HepG2 (cell line): ENCODE measurements at regions not wholly inside any gene's neighbourhood (a gene's known extent, or its start where the extent isn't known, plus 50 kb on each side); places are given as distances from the start of the nearest gene placed in this dataset.

Experiments used
- ATAC-seq: fragments of 200-7000 bp; cut with Tn5 transposase; 3 replicates; pipeline ENCODE4 v1.9.1; 2020; ENCODE audit warnings: mild to moderate bottlenecking, moderate library complexity
- BruUV-seq: library from RNA; stranded (reverse); fragments of 400-500 nt; replicated peaks from 2 replicates; lab custom pipeline; 2021; lab: Mats Ljungman, UMichigan
- CTCF ChIA-PET: fragments of 300-600 bp; formaldehyde crosslinking; extraction: SDS; loops from one replicate; lab custom pipeline; 2021; ENCODE audit warnings: low total read pairs, inconsistent platforms, low intra/inter-chr PET ratio; lab: Yijun Ruan, JAX
- POLR2A ChIA-PET: fragments of 350-600 bp; sonication (Branson Sonifier 250); formaldehyde crosslinking; loops from one replicate; lab custom pipeline; 2020; ENCODE audit warnings: antibody characterized with exemption, inconsistent platforms; lab: Yijun Ruan, JAX
- DNase-seq: peaks from one replicate; pipeline ENCODE4 v3.0.0-alpha.2; 2015; ENCODE audit warnings: low spot score
- FAIRE-seq: peaks from 3 replicates; lab custom pipeline; 2011; peaks lifted over from hg19 to GRCh38; lab: Jason Lieb, UNC
- H2AFZ ChIP-seq: one replicate; pipeline ENCODE4 v1.6.1; 2011; ENCODE audit warnings: low read length, inconsistent platforms
- H3K27ac ChIP-seq: fragments of 300-600 bp; 3 replicates; pipeline ENCODE4 v1.8.0; 2011; ENCODE audit warnings: mixed run types, mild to moderate bottlenecking, mixed read lengths, low read length, inconsistent platforms; ENCODE audit not compliant: insufficient read depth; ENCODE audit errors: extremely low read length
- H3K27me3 ChIP-seq, 2 experiments: fragments of 200-600 bp in 1 of 2; 2 replicates in 1 of 2; 3 replicates in 1 of 2; pipeline versions ENCODE4 v1.6.0 to v1.8.0; 2011; ENCODE audit warnings: low read length in 2 of 2, mild to moderate bottlenecking in 2 of 2, moderate library complexity in 2 of 2, inconsistent platforms in 1 of 2; ENCODE audit not compliant: insufficient read depth in 2 of 2, control insufficient read depth in 1 of 2
- H3K36me3 ChIP-seq, 2 experiments: fragments of 200-600 bp in 1 of 2; replicated peaks in 1 of 2; 2 replicates in 1 of 2; 3 replicates in 1 of 2; pipeline versions ENCODE4 v1.5.1 to v1.8.0; 2011; ENCODE audit warnings: low read length in 2 of 2, inconsistent platforms in 1 of 2; ENCODE audit not compliant: insufficient read depth in 2 of 2, control insufficient read depth in 1 of 2
- H3K4me1 ChIP-seq: 2 replicates; pipeline ENCODE4 v1.5.1; 2012; ENCODE audit warnings: low read length, inconsistent platforms; ENCODE audit not compliant: insufficient read depth
- H3K4me2 ChIP-seq: 2 replicates; pipeline ENCODE4 v1.6.0; 2011; ENCODE audit warnings: low read depth, low read length, inconsistent platforms
- H3K4me3 ChIP-seq, 3 experiments: fragments of 200-600 bp in 1 of 3; sonication (generic), shearing (Covaris generic) in 1 of 3; replicated peaks in 1 of 3; 2 replicates each; pipeline ENCODE4 v1.5.1; 2011 to 2016; ENCODE audit warnings: low read length in 3 of 3, inconsistent platforms in 2 of 3, low read depth in 2 of 3, mild to moderate bottlenecking in 2 of 3, control low read depth in 1 of 3, mixed read lengths in 1 of 3; ENCODE audit not compliant: insufficient read depth in 1 of 3
- H3K79me2 ChIP-seq: one replicate; pipeline ENCODE4 v1.6.1; 2011; ENCODE audit warnings: low read length, inconsistent platforms; ENCODE audit not compliant: insufficient read depth
- H3K9ac ChIP-seq: 2 replicates; pipeline ENCODE4 v1.6.0; 2011; ENCODE audit warnings: mild to moderate bottlenecking, low read depth, low read length, inconsistent platforms; ENCODE audit not compliant: insufficient read depth
- H3K9me3 ChIP-seq: 2 replicates; pipeline ENCODE4 v1.5.1; 2012; ENCODE audit warnings: mild to moderate bottlenecking, low read length
- H4K20me1 ChIP-seq: 2 replicates; pipeline ENCODE4 v1.6.0; 2011; ENCODE audit warnings: inconsistent platforms, mild to moderate bottlenecking, low read length, moderate library complexity; ENCODE audit not compliant: insufficient read depth
- ETV6 ChIP-seq: sonication (generic); formaldehyde crosslinking; conservative IDR thresholded peaks from 2 replicates; pipeline ENCODE4 v1.4.0; 2020; ENCODE audit warnings: missing genetic modification reagents
- HES4 ChIP-seq: sonication (generic); formaldehyde crosslinking; IDR thresholded peaks from 2 replicates; pipeline ENCODE4 v1.9.0; 2021; ENCODE audit warnings: mild to moderate bottlenecking, missing genetic modification reagents, borderline replicate concordance
- KDM2A ChIP-seq: sonication (generic); formaldehyde crosslinking; IDR thresholded peaks from 2 replicates; pipeline ENCODE4 v1.4.0; 2020; ENCODE audit warnings: low read depth, missing genetic modification reagents, borderline replicate concordance
- KLF9 ChIP-seq: IDR thresholded peaks from 2 replicates; pipeline ENCODE4 v1.6.1; 2016; ENCODE audit warnings: low read depth
- PCBP2 ChIP-seq: fragments of 200-400 bp; formaldehyde crosslinking; optimal IDR thresholded peaks from 2 replicates; pipeline ENCODE3; 2018; ENCODE audit warnings: low read length, low read depth; ENCODE audit not compliant: poor library complexity, severe bottlenecking
- ZBTB1 ChIP-seq: sonication (generic); formaldehyde crosslinking; IDR thresholded peaks from 2 replicates; pipeline ENCODE4 v1.4.0; 2020; ENCODE audit warnings: missing genetic modification reagents, borderline replicate concordance
- ZBTB7A ChIP-seq: sonication (generic); formaldehyde crosslinking; IDR thresholded peaks from 2 replicates; pipeline ENCODE4 v1.8.0; 2022; ENCODE audit warnings: mild to moderate bottlenecking, missing genetic modification reagents
- ZNF326 ChIP-seq: sonication (generic); formaldehyde crosslinking; IDR thresholded peaks from 2 replicates; pipeline ENCODE4 v1.4.0; 2020; ENCODE audit warnings: missing genetic modification reagents, borderline replicate concordance
- ZNF329 ChIP-seq: sonication (generic); formaldehyde crosslinking; IDR thresholded peaks from 2 replicates; pipeline ENCODE4 v1.9.0; 2021; ENCODE audit warnings: low read depth, mild to moderate bottlenecking, missing genetic modification reagents
- ZNF350 ChIP-seq: sonication (generic); formaldehyde crosslinking; IDR thresholded peaks from 2 replicates; pipeline ENCODE4 v1.4.0; 2020; ENCODE audit warnings: mild to moderate bottlenecking, low read depth, missing genetic modification reagents, borderline replicate concordance
- ZNF569 ChIP-seq: sonication (generic); formaldehyde crosslinking; IDR thresholded peaks from 2 replicates; pipeline ENCODE4 v1.5.0; 2020; ENCODE audit warnings: mild to moderate bottlenecking, missing genetic modification reagents, moderate library complexity, borderline replicate concordance
- ZNF570 ChIP-seq: sonication (generic); formaldehyde crosslinking; IDR thresholded peaks from 2 replicates; pipeline ENCODE4 v1.4.0; 2020; ENCODE audit warnings: mild to moderate bottlenecking, missing genetic modification reagents, borderline replicate concordance
- ZNF629 ChIP-seq: sonication (generic); formaldehyde crosslinking; conservative IDR thresholded peaks from 2 replicates; pipeline ENCODE4 v1.5.0; 2020; ENCODE audit warnings: missing genetic modification reagents
- ZNF883 ChIP-seq: sonication (generic); formaldehyde crosslinking; IDR thresholded peaks from 2 replicates; pipeline ENCODE4 v1.5.1; 2020; ENCODE audit warnings: mild to moderate bottlenecking, missing genetic modification reagents; ENCODE audit errors: not compliant biosample characterization
- WGBS: methylation state at CpG from one replicate; pipeline ENCODE4 v1.1.6; 2017; ENCODE audit warnings: low lambda C conversion rate; 5-methylcytosine and 5-hydroxymethylcytosine counted together
- in situ Hi-C: cut with HindIII; loops from 2 replicates; pipeline ENCODE4 v1.10.0; 2017; ENCODE audit warnings: low pct_unique_long_range_greater_than_20kb; ENCODE audit not compliant: extremely low pct_ligation_motif_present
- intact Hi-C: fragments of 100-400 bp; cut with micrococcal nuclease; formaldehyde crosslinking; loops from one replicate; pipeline ENCODE4 v1.10.0; 2022; ENCODE audit not compliant: unreplicated experiment
- TF ChIP-seq, protein P1 (sequence below): sonication (generic); formaldehyde crosslinking; IDR thresholded peaks from 2 replicates; pipeline ENCODE4 v1.4.0; 2020; ENCODE audit warnings: mild to moderate bottlenecking, missing genetic modification reagents
- TF ChIP-seq, protein P2 (sequence below): sonication (generic); formaldehyde crosslinking; IDR thresholded peaks from 2 replicates; pipeline ENCODE4 v1.4.0; 2020; ENCODE audit warnings: mild to moderate bottlenecking, missing genetic modification reagents, borderline replicate concordance

DNA sequence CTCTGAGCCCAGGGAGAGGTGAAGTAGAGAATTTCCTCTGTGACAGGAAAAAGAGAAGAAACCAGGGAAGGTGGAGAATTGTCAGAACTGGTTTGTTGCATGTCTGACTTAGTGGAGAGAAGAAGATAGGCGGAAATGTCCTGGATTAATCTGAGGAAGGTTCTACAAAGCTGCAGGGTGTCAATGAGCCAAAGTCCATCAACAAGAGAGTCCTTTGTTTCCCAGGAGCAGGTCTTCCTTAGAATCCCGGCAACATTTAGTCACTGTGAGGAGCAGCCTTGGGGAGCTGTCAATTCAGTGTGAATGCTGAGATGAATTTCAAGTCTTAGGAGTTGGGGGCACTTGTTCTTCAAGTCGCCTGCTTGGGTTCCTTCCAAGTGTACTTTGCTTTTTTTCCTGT, 88.4 kb upstream of the CELF4 start:
- no peaks in the 10 kb centered on the region for H3K36me3 ChIP-seq
- no peak overlapping the region for H3K4me2 ChIP-seq
- no peak for ATAC-seq
- ChIA-PET CTCF (no interaction called here), POLR2A (no interaction called here)
- H3K79me2 ChIP-seq, result no peaks in the 10 kb centered on the region
- WGBS, result 2% methylated on average over 3 of the region's 3 CpGs
- intact Hi-C loops, result no loop called here
- in situ Hi-C loops, result no loop called here
- no peak overlapping the region for H2AFZ ChIP-seq
- no peak for FAIRE-seq
- no peak overlapping the region for H3K27ac ChIP-seq
- H3K4me3 ChIP-seq, result no peak overlapping the region
- no peaks in the 10 kb centered on the region for H3K9me3 ChIP-seq
- no peak for DNase-seq
- H3K27me3 ChIP-seq, result no peaks in the 10 kb centered on the region; a peak in 1 of 5 replicates
- H3K9ac ChIP-seq, result no peak overlapping the region
- no TSS peak for BruUV-seq
- no peaks in the 10 kb centered on the region for H4K20me1 ChIP-seq
- H3K4me1 ChIP-seq, result no peaks in the 10 kb centered on the region
- TF ChIP-seq, protein P1, sequence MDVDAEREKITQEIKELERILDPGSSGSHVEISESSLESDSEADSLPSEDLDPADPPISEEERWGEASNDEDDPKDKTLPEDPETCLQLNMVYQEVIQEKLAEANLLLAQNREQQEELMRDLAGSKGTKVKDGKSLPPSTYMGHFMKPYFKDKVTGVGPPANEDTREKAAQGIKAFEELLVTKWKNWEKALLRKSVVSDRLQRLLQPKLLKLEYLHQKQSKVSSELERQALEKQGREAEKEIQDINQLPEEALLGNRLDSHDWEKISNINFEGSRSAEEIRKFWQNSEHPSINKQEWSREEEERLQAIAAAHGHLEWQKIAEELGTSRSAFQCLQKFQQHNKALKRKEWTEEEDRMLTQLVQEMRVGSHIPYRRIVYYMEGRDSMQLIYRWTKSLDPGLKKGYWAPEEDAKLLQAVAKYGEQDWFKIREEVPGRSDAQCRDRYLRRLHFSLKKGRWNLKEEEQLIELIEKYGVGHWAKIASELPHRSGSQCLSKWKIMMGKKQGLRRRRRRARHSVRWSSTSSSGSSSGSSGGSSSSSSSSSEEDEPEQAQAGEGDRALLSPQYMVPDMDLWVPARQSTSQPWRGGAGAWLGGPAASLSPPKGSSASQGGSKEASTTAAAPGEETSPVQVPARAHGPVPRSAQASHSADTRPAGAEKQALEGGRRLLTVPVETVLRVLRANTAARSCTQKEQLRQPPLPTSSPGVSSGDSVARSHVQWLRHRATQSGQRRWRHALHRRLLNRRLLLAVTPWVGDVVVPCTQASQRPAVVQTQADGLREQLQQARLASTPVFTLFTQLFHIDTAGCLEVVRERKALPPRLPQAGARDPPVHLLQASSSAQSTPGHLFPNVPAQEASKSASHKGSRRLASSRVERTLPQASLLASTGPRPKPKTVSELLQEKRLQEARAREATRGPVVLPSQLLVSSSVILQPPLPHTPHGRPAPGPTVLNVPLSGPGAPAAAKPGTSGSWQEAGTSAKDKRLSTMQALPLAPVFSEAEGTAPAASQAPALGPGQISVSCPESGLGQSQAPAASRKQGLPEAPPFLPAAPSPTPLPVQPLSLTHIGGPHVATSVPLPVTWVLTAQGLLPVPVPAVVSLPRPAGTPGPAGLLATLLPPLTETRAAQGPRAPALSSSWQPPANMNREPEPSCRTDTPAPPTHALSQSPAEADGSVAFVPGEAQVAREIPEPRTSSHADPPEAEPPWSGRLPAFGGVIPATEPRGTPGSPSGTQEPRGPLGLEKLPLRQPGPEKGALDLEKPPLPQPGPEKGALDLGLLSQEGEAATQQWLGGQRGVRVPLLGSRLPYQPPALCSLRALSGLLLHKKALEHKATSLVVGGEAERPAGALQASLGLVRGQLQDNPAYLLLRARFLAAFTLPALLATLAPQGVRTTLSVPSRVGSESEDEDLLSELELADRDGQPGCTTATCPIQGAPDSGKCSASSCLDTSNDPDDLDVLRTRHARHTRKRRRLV (CRISPR knock-in tag), result no peak
- TF ChIP-seq ZBTB7A, result no peak
- no peak for TF ChIP-seq ZNF883 (CRISPR knock-in tag)
- no peak for TF ChIP-seq PCBP2
- TF ChIP-seq ZBTB1 (CRISPR knock-in tag), result no peak
- TF ChIP-seq, protein P2, sequence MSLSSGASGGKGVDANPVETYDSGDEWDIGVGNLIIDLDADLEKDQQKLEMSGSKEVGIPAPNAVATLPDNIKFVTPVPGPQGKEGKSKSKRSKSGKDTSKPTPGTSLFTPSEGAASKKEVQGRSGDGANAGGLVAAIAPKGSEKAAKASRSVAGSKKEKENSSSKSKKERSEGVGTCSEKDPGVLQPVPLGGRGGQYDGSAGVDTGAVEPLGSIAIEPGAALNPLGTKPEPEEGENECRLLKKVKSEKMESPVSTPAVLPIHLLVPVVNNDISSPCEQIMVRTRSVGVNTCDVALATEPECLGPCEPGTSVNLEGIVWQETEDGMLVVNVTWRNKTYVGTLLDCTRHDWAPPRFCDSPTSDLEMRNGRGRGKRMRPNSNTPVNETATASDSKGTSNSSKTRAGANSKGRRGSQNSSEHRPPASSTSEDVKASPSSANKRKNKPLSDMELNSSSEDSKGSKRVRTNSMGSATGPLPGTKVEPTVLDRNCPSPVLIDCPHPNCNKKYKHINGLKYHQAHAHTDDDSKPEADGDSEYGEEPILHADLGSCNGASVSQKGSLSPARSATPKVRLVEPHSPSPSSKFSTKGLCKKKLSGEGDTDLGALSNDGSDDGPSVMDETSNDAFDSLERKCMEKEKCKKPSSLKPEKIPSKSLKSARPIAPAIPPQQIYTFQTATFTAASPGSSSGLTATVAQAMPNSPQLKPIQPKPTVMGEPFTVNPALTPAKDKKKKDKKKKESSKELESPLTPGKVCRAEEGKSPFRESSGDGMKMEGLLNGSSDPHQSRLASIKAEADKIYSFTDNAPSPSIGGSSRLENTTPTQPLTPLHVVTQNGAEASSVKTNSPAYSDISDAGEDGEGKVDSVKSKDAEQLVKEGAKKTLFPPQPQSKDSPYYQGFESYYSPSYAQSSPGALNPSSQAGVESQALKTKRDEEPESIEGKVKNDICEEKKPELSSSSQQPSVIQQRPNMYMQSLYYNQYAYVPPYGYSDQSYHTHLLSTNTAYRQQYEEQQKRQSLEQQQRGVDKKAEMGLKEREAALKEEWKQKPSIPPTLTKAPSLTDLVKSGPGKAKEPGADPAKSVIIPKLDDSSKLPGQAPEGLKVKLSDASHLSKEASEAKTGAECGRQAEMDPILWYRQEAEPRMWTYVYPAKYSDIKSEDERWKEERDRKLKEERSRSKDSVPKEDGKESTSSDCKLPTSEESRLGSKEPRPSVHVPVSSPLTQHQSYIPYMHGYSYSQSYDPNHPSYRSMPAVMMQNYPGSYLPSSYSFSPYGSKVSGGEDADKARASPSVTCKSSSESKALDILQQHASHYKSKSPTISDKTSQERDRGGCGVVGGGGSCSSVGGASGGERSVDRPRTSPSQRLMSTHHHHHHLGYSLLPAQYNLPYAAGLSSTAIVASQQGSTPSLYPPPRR (CRISPR knock-in tag), result no peak
- no peak for TF ChIP-seq KLF9 (CRISPR knock-in tag)
- TF ChIP-seq ETV6 (CRISPR knock-in tag), result no peak
- no peak for TF ChIP-seq ZNF350 (CRISPR knock-in tag)
- no peak for TF ChIP-seq KDM2A (CRISPR knock-in tag)
- no peak for TF ChIP-seq ZNF329 (CRISPR knock-in tag)
- no peak for TF ChIP-seq ZNF629
- no peak for TF ChIP-seq ZNF326
- TF ChIP-seq HES4 (CRISPR knock-in tag), result no peak
- no peak for TF ChIP-seq ZNF569 (CRISPR knock-in tag)
- no peak for TF ChIP-seq ZNF570
